GM19397 (cell line): ENCODE measurements at regions not wholly inside any gene's neighbourhood (a gene's known extent, or its start where the extent isn't known, plus 50 kb on each side); places are given as distances from the start of the nearest gene placed in this dataset.
"Not testable (repeated sequence)": the region's sequence is repeated elsewhere in the genome, so short reads cannot be mapped to it uniquely, and the experiment has no call there.

Source experiments
- ATAC-seq: cut with Tn5 transposase; IDR thresholded peaks from one replicate; pipeline ENCODE4 v1.9.1; 2021; ENCODE audit warnings: mild to moderate bottlenecking, moderate library complexity; ENCODE audit not compliant: unreplicated experiment

GRCh38 chr2:186354160-186354559 lies 131.9 kb upstream of the ZC3H15 start:
- ATAC-seq = not testable (repeated sequence)

- no peak for ATAC-seq
Measured at GRCh38 chr2:186365406-186365805, 120.7 kb upstream of the ZC3H15 start.

GRCh38 chr2:186379052-186379451 lies 107.0 kb upstream of the ZC3H15 start:
- ATAC-seq = no peak

GRCh38 chr2:186380805-186381204 lies 105.3 kb upstream of the ZC3H15 start:
- ATAC-seq = no peak

- no peak for ATAC-seq
Measured at GRCh38 chr2:186381573-186381972, 104.5 kb upstream of the ZC3H15 start.

- ATAC-seq = no peak
Measured at GRCh38 chr2:186382932-186383331, 103.1 kb upstream of the ZC3H15 start.

GRCh38 chr2:186384226-186384625 lies 101.8 kb upstream of the ZC3H15 start:
- ATAC-seq = no peak

GRCh38 chr2:186385638-186386201 lies 100.3 kb upstream of the ZC3H15 start:
- not testable (repeated sequence) for ATAC-seq

GRCh38 chr2:186399082-186399644 lies 86.9 kb upstream of the ZC3H15 start:
- no peak for ATAC-seq

GRCh38 chr2:186405842-186406241 lies 80.2 kb upstream of the ZC3H15 start:
- no peak for ATAC-seq

- ATAC-seq = no peak
Measured at GRCh38 chr2:186407611-186408010, 78.4 kb upstream of the ZC3H15 start.

GRCh38 chr2:186410802-186411201 lies 75.3 kb upstream of the ZC3H15 start:
- ATAC-seq = no peak

GRCh38 chr2:186422226-186422625 lies 63.8 kb upstream of the ZC3H15 start:
- ATAC-seq = no peak

GRCh38 chr2:186423481-186423880 lies 62.6 kb upstream of the ZC3H15 start:
- no peak for ATAC-seq

GRCh38 chr2:186424265-186424664 lies 61.8 kb upstream of the ZC3H15 start:
- ATAC-seq = no peak

GRCh38 chr2:186425576-186425975 lies 60.5 kb upstream of the ZC3H15 start:
- ATAC-seq = no peak

- peak; percentile 82 for ATAC-seq
Measured at GRCh38 chr2:186426153-186427016, 59.7 kb upstream of the ZC3H15 start.

- ATAC-seq = peak; percentile 43
Measured at GRCh38 chr2:186427017-186427350, 59.1 kb upstream of the ZC3H15 start.

GRCh38 chr2:186427970-186428369 lies 58.1 kb upstream of the ZC3H15 start:
- ATAC-seq = no peak

GRCh38 chr2:186429104-186429503 lies 57.0 kb upstream of the ZC3H15 start:
- no peak for ATAC-seq

GRCh38 chr2:186431306-186431705 lies 54.8 kb upstream of the ZC3H15 start:
- no peak for ATAC-seq

- ATAC-seq = no peak
Measured at GRCh38 chr2:186433040-186433439, 53.0 kb upstream of the ZC3H15 start.
